GM12874 (cell line): ENCODE measurements at regions not wholly inside any gene's neighbourhood (a gene's known extent, or its start where the extent isn't known, plus 50 kb on each side); places are given as distances from the start of the nearest gene placed in this dataset.

ENCODE experiments used
- CTCF ChIP-seq: IDR thresholded peaks from 2 replicates; pipeline ENCODE4 v1.5.1; 2011; ENCODE audit warnings: low read depth, mild to moderate bottlenecking, control low read depth, low read length, moderate library complexity; ENCODE audit not compliant: insufficient read depth

GRCh38 chr14:97336816-97337215 lies 539.6 kb downstream of the VRK1 start:
- TF ChIP-seq CTCF = no peak

- TF ChIP-seq CTCF = no peak
Observed at GRCh38 chr14:97337267-97337666, 540.1 kb downstream of the VRK1 start.

GRCh38 chr14:97337670-97338069 lies 540.5 kb downstream of the VRK1 start:
- no peak for TF ChIP-seq CTCF

- no peak for TF ChIP-seq CTCF
Observed at GRCh38 chr14:97344666-97345065, 547.5 kb downstream of the VRK1 start.

- no peak for TF ChIP-seq CTCF
Observed at GRCh38 chr14:97346675-97347074, 549.5 kb downstream of the VRK1 start.

GRCh38 chr14:97349463-97349862 lies 552.3 kb downstream of the VRK1 start:
- TF ChIP-seq CTCF = no peak

GRCh38 chr14:97349946-97350345 lies 552.8 kb downstream of the VRK1 start:
- TF ChIP-seq CTCF = no peak

GRCh38 chr14:97350415-97350814 lies 553.2 kb downstream of the VRK1 start:
- TF ChIP-seq CTCF = no peak
